ENCODE measurements at regions not wholly inside any gene's neighbourhood (a gene's known extent, or its start where the extent isn't known, plus 50 kb on each side); places are given as distances from the start of the nearest gene placed in this dataset.
"Not testable (repeated sequence)": the region's sequence is repeated elsewhere in the genome, so short reads cannot be mapped to it uniquely, and the experiment has no call there.

DNA sequence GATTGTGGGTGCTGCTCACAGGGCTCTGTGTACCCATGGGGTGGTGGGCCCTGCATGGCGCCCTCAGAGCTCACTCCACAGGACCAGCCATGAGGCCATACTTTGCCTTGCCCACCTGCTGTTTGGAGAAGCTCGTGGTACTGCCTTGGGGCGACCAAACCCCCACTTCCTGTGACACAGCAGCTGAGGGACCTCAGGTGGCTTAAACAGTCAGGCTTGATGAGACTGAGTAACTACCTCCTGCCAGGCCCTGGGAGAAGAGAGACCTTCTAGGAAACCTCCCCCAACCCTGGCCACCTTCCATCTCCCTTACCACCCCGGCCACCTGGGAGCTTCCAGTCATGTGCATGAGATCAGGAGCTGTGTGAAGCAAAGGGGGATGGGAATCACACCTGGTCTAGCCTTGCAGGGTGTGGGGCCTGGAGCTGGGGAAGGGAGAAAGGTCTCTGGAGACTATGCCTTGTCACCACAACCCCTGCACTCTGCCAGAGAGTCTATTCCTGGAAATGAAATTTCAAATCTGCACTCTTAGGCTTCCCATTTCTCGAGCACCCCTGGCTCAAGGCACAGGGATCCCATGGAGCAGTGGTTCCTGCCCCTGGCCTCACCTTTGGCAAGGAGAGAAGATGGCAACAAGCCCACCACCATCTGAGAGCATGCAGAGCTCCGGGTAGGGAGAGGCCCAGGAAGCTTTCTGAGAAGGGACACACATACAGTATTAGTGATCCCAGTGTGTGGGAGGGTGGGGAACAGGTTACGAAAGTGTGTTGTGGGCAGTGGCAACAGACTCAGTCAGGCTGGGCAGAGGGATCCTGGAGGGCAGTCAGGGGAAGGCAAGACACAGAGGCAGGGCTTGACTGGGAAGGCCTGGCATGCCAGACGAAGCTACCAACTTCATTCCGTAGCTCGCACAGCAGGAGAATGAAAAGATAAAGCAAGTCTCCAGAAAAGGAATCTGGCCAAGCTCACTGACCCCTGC lies 125.0 kb downstream of the URI1 start:
- no peak for DNase-seq

DNA sequence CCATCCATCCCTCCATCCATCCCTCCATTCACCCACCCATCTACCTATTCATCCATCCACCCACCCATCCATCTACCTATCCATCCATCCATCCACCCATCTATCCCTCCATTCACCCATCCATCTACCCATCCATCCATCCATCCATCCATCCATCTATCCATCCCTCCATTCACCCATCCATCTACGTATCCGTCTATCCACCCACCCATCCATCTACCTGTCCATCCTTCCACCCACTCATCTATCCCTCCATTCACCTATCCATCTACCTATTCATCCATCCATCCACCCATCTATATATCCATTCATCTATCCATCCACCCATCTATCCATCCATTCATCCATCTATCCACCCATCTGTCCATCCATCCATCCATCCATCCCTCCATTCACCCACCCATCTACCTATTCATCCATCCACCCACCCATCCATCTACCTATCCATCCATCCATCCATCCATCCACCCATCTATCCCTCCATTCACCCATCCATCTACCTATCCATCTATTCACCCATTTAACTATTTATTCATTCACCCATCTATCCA lies 126.0 kb downstream of the URI1 start:
- not testable (repeated sequence) for DNase-seq

DNA sequence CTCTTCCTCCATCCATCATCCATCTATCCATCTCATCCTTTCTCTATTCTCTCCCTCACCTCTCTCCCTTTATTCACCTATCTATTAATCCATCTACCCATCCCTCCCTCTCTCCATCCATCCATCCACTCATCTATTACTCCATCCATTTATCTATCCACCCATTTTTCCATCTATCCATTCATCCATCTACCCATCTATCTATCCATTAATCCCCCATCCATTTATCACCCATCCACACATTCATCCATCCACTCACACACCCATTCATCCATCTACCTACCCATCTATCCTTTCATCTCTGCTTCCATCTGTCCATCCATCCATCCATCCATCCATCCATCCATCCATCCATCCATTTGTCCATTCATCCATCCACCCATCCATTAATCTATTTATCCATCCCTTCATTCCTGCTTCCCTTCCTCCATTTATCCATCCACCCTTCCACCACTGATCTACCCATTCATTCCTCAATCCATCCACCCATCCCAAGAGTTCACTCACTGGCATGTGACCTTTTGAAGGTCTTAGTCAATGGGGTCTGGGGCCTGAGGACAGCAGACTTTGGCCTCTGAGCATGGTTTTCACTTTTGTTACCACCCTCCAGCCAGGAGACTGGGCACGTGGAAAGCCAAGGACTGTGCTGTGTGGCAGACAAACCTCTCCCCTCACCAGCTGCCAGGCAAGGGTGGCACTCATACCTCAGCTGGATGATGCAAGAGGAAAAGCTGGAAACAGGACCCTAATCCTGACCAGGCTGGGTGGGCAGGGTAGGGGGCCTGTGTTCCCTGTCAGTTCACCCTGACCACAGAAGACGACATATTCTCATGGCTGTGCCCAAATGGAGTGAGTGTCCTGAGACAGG lies 126.7 kb downstream of the URI1 start:
- DNase-seq: no peak

DNA sequence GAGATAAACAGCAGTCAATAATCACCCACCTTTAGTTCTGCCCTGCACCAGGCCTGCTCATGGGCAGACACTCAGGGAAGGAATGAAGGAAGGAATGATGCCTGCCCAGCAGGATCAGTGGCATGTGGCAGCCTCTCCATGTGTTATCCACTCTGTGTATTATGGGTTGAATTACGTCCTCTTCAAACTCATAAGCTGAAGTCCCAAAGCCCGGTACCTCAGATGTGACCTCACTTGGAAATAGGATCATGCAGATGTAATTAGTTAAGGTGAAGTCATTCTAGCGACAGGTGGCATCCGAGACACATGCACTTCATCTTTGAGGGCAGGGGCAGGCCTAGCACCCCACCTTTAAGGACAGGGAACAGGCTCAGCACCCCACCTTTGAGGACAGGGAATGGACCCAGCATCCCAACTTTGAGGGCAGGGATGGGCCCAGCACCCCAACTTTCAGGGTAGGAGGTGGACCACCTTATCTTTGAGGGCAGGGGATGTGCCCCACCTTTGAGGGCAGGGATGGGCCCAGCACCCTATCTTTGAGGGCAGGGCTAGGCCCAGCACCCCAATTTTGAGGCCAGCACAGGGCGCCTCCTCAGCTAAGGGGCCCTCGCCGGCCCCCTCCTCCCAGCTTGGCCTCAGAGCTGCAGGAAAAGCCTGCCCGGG lies 127.6 kb downstream of the URI1 start:
- no peak for DNase-seq

DNA sequence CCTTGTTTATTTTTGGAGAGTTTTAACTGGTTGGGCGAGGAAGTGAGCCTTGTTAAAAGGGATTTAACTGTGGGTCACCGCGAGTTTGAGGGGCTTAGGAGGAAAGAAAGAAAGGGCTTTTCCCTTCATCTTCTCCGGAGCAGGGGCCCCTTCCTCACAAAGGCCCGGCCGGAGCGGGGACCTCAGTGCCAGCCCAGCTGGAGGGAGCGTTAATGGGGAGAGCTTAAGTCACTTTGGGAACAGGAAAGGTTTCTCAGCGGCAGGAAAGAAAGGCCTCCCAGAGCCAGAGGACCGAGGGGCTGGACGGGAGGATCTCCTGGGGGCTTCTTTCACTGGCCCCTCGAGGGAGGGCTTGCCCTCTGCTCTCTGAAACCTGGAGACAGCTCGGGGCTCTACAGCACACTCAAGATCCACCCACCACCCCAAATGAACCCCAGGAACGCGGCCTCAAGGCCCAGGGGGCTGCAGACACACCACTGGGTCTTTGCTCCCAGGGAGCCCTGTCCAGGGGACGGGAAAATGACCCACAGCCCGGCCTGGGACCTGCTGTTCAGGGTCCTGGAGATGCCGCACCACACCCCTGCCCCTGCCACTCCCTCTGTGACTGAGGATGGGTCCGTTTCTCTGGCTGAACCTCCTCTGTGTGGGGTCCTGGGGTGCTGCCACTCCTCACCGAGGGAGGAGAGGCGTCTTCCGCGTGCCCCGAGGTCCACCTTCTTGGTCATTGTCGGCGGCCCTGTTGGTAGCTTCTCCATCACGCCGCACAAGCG lies 128.3 kb downstream of the URI1 start:
- no peak for DNase-seq

DNA sequence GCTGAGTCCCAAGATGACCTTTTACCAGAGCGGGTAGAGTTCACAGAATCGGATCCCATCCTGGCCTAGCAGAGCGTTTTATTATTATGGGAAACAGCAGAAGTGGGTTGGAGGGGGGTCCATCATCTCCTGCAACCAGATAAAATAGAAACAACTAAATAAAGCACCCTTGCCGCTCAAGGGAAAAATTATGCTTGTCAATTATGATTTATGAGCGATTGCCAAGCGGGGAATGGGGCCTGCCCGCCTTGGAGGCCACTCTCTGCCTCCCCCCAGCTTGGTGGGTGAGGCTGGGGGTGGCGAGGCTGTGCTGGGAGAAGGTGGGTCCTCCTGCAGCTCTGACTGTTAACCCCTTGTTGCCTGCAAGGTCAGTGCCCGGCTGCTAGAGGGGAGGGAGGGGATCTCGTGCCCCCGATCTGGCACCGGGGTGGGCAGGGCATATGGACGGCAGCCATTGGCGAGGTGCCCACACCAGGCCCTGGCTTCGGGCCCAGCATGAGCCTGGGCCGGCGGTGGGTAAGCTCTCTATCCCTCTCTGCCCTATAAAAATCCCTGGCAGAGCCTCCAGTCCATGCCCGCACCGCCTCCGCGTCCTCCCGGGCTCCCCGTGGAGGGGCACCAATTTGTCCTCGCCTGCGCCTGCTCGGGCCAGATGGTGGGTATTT lies 129.1 kb downstream of the URI1 start:
- DNase-seq: no peak

DNA sequence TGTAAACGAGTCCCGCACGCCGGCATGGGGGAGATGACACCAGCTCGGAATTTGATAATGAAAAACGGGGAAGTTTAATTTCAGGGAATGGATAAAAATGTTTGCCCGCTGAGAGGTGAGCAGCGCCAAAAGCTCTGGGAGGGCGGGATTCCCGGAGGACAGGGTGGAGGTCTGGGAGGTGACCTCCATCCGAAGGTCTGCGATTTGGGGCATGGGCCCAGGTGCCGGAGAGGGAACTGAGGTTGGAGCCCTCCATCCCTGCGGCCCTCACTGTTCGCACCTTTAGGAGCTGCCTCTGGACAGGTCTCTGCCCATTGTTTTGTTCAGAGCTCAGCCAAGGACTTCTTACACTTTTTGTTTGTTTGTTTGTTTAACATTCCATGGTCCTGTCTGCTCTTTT lies 129.8 kb downstream of the URI1 start:
- no peak for DNase-seq

DNA sequence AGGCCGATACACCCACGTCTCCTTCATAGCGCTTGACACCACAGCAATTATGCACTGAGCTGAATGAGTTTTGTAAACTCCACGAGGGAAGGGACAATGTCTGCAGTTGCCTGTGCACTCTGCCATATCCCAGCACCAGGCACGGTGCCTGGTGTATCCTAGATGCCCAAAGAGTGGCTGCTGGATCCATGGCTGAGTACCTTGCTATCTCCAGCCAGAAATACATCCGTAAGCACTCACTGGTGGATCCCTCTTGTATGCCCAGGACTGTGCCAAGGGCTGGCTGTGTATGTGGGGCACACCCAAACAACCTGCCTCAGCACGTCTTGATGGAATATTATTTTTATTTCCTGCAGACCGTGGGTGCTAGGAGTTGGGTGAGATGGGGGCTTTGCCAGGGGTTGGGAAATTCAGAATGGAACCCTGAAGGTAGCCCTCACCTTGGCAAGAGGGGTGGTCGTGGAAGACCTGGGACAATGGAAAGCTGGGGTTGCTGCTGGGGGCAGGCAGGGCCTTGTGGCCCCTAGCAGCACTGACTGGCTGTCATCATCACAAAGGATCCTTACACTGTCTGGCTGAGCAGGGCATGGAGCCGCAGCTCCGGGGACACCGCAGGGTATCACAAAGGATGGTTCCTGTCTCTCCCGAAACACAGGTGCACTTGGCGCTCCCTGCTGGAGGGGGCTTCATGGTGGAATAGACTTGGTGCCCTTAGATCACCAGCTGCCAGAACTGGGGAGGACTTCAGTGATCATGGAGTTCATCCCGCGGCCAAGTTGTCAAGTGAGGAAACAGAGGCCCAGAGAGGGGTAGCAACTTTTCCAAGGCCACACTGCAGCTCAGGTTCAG lies 131.3 kb downstream of the URI1 start:
- no peak for DNase-seq

DNA sequence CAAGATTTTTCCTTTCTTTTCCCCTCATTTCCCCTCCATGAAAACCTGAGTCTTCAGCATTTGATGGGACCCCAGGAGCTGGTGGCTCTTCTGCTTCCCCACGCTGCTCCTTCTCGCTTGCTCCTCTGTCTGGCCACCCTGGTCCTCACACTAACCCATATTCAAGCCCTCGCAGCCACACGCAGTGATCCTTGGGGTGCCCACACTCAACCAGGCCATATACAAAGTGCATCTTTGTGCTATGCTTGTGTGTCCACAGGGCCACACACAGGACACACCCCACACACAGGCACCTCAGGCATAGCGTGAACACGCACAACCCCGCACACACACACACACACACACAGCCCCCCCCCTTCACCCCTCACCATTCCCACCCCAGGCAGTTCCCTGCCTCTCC lies 132.1 kb downstream of the URI1 start:
- DNase-seq: no peak

DNA sequence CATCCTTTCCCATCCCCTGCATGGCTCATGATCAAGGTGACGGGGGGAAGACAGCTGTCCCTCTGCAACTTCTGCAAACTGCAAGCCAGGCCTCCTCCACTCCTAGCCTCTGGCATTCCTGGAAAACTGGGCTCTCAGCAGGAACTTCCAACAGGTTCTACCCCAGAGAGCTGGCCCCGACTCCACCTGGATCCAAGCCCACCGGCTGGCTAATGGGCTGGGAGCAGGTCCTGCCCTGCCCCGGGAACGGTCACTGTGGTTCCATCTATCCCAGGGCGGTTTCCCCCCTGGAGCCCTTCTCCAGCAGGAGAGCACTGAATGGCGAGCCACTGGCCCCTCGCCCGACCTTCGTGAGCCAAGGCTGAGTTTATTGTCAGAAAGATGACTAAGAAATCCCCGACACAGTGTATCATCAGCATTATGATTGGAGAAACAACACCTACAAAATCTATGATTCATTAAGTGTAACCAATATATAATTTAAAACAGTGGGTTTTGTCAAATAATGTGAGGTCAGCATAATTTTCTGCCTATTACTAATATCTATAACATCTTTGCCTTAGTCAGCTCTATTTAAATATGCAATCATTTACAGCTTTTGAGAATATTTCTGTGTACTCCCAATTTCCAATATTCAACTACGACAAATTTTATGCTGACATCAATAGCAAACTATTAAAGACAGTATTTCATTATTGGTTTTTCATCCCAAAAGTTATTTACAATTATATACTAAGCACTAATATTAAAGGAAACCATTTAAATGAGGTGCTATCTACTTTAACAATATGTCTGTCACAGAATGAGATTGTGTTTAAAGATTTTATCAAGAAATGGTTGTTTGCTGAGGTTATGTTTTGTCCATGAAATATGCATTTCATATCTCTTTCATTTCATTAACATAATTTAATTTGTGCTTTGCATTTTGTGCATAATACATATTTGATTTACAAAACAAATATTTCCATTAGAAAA lies 133.0 kb downstream of the URI1 start:
- DNase-seq: no peak

DNA sequence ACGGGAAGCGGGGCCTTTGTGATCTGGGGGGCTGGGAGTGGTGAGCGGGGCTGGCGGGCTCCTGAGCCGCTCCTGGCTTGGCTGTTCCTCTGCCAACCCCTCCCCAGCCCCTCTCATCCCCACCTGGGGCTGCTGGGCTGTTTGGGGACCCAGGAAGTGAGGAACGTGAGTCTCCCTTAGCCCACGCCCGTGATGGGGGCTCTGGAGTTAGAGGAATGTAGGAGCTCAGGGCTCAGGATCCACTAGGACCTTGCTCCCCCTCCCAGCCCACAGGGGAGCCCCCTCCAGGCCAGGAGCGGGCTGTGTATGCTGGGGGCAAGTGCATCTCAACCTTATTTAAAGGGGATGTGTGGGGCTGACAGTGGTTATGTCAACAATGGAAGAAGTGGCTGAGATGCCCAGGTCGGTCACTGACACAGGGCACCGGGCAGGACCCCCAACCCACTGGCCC lies 134.1 kb downstream of the URI1 start:
- no peak for DNase-seq

DNA sequence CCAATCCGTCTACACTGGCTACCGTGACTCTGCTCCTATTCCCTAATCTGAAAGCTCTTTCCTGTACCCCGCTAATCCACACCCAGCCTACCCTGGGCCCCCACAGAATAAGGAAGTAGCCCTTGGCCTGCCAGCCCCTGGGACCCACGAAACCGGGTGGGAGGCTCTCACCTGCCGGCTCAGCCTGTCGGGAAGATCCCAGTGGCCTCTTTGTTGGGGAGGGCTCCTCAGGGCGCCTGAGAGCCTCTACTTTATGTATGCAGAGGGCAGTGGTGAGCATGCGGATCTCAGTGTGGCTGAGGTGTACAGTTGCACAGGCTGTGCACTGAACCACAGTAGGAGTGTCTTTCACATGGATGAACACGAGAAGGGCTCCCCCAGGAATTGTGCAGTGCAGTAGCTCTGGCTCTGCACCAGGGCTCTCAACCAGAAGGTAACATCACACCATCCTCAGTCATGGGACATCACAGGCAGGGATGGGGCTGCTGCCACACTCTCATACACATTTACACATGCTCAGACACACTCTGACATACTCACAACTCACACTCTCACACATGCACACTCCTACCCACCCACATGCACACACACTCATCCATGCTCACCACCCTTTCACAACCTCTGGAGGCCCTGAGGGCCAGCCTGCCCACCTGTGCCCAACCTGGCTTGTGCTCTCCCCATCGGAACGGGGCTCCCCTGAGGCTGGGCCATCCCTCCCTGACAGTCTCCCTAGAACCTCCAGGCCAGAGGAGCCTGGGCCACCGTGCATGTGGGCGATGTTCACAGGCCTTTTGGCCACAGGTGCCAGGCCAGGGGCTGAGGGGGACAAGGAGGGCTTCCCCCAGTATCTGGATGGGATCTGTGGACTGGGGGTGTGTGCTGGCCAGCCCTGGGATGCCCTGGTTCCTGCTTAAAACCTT lies 135.0 kb downstream of the URI1 start:
- DNase-seq: no peak

DNA sequence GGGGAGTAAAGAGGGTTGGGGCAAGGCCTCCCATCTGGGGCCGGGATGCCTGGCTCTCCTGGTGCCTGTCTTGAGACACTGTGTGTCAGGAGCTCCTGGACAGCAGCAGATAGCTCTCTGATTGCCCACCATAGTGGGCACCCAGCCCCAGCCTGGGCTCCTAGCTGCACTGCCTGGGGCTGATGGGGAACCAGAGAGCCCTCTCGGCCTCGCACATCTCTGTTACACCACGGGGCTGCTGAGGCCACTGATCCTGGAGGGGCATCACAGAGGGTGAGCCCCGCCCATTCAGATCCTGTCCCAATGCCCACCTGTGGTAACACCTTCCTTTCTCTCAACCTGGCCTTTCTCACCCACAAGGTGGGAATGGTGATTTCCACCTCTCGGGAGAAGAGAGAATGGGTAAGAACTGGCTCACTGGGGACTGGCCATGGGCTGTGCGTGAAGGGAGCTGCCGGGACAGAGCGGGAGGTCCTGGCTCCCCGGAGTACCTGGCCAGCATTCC lies 135.9 kb downstream of the URI1 start:
- no peak for DNase-seq

DNA sequence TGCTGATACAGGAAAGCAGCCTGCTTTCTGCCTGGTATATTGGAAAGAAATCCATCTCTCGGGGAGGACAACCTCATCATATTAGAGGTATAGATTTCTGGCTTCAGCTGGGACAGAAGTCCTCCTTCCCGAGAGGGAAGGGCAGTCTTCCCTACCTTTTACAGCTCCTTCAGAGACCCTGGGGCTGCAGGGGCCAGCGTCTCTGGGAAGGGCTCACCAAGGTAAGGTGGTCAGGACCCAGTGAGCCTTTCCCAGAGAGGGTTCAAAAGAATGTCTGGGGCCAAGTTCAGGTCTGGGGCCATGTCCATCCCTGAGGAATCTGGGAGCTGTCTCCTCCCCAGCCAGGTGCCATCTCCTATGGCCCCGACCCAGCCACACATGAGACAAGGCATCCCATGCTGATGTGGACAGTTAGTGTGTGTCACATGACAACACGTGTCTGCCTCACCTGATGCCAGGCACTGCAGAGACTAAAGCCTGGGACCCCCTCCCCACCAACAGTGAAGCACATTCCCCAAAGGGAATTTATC lies 136.4 kb downstream of the URI1 start:
- DNase-seq: no peak

DNA sequence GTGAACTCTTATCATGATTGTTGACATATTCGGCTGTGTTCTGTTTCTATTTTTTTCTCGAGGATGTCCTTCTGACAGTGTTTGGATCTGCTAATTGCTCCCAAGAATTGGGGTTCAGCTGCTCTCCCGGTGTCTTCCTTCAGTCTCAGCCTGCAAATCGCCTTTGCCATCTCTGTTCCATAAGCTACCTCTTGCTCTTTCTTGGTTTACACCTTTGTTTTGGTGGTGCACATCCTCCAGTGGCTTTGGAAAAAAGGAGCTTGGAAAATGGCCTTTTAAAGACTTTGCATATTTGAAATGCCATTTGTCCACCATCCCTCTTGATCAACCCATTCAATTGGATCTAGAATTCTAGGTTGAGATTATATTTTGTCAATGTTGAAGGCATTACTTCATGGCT lies 137.2 kb downstream of the URI1 start:
- DNase-seq: no peak

DNA sequence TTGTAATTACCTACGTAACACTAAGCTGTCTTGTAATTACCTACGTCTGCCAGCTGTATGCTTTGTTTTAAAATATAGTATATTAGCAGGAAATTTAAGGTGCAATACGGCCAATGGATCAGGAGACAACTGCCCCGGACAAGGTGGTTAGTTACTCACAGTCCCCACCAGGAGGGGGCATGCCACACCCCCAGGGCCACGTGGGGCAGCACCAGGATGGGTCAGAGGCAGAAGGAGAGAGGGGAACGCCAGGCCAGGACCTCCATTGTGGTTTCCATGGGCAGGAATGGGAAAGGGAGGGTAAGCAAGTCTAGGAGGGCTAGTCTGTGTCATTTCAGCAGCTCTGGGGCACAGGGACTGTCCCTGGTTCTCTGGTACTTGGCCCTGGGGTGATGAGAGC lies 140.1 kb downstream of the URI1 start:
- DNase-seq: no peak

DNA sequence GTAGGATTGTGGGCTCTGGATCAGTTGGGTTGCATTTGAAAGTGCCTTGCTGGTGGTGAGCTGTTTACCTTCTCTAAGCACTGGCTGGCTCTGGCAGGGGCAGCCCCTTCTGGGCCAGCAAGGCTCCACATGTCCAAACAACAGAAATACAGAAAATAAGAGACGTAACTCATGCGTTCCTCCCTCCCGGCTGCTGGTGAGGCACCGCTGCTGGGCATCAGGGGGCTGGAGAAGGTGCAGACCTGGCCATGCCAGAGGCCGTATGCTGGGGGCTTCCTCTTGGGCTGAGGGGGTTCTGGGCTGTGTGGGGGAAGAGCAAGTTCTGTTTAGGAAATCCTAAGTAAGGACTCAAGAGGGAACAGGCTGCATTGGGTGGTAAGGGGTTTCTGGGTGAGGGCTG lies 140.6 kb downstream of the URI1 start:
- DNase-seq: no peak
